Head of caudate nucleus (tissue), 42 donors: ENCODE measurements at regions not wholly inside any gene's neighbourhood (a gene's known extent, or its start where the extent isn't known, plus 50 kb on each side); places are given as distances from the start of the nearest gene placed in this dataset.
"Not testable (repeated sequence)": the region's sequence is repeated elsewhere in the genome, so short reads cannot be mapped to it uniquely, and the experiment has no call there.

Experiments used
- DNase-seq, 42 donors: peaks; one replicate each; pipeline versions ENCODE4 v3.0.0 to v3.0.0-alpha.2; 2020 to 2021; ENCODE audit warnings: mixed read lengths in 7 of 42
- intact Hi-C: fragments of 100-400 bp; cut with DNase I; formaldehyde crosslinking; loops from one replicate; pipeline ENCODE4 v1.15.0; 2022

DNA sequence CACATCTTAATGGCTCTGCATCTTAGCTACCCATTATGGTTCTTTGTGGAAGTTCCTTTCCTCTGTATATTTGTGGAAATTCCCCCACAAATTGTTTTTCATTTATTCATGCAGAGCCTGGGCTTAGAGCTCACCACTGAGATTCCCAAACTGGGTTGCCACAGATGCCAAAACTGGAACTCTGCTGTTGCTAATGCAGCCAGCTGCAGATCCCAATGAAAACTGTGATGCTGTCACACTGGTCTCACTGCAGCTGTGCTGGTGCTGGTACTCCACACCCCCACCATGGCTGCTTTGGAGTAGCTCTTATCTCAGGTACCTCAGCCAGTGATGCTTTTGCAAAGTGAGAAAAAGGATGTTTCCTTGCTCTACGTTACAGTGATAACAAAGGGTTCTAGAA, 87.7 kb downstream of the DCK start:
- DNase-seq = no peak
- intact Hi-C loops = no loop called here

DNA sequence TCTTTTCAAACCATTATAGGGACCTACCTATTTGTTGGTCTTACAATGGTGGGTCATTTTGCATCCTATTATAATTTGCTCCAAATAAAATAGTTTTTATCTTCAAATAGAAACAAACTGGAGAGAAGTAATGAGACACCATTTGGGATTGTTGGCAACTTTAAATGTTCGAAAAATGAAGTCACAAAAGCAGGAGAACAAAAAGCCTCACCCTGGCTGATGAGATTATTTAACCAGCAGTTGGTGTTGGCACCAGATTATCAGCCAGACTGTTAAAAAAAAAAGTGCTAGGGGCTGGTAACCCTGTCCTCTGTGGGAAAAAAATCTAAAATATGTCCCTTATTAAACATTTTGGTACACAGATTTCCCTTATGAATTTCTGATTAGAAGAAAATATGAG, 100.3 kb downstream of the DCK start:
- intact Hi-C loops = no loop called here
- DNase-seq = no peak

DNA sequence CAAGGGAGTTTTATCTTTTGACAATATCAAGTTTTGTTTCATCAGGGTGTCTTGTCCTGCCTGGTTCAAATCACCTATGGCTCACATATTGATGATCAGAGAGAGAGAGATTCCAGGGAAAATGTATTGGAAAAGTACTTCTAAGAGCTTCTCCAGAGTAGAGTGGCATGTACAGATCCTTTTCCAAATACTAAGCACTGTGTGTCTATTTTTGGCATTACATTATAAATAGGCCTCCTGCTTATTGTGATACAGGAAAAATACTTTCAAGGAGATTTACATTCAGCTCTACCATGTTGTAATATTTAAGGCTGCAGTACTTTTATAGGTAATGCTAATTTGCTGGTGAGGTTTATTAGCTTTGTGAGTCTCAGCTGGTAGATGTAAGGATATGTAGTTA, 100.8 kb downstream of the DCK start:
- DNase-seq = no peak
- intact Hi-C loops = no loop called here

DNA sequence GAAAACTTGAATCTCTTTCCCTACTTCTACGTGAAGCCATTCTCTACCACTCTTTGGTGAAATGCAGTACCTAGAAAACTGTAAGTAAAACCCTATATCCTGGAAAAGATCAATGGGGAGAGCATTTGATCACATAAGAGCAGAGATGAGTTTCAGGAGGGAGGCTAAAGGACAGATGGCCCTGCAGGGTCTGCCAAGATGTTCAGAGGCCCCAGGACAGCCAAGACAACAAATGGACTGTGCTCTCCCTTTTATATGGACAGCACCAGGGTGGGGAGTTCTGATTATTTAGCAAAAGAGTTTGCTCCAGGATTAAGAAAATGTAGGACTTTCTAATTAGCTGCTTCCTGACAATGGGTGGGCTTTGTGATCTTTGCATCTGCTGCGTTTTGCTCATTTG, 101.7 kb downstream of the DCK start:
- intact Hi-C loops = no loop called here
- no peak for DNase-seq

DNA sequence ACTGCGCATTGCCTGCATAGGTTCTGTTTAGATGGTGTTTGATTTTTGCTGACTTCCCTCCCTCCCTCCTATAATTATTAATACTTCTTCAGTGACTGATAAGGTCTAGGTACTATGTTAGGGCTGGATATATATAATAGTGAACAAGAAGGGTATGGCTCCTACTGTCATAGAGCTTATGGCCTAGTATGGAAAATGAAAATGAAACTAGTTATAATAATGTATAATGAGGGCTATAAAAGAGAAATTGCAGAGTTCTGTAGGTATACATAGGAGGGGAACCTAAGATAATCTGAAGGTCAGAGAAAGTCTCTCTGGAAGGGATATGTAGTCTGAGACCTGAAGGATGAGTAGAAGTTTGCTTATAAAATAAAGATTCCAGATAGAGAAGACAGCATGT, 102.1 kb downstream of the DCK start:
- no peak for DNase-seq
- intact Hi-C loops = no loop called here

DNA sequence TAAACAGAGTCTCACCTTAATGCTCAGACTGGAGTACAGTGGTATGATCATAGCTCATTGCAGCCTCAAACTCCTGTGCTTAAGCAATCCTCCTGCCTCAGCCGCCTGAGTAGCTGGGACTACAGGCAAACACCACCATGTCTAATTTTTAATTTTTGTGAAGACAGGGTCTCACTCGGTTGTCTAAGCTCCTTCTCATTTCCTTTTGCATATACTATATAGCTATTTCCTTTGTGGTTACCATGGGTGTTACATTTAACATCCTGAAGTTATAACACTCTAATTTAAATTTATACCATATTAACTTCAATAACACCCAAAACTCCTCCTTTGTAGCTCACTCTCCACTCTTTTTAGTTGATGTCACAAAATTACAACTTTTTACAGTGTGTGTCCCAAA, 114.3 kb downstream of the DCK start:
- intact Hi-C loops = no loop called here
- no peak for DNase-seq

DNA sequence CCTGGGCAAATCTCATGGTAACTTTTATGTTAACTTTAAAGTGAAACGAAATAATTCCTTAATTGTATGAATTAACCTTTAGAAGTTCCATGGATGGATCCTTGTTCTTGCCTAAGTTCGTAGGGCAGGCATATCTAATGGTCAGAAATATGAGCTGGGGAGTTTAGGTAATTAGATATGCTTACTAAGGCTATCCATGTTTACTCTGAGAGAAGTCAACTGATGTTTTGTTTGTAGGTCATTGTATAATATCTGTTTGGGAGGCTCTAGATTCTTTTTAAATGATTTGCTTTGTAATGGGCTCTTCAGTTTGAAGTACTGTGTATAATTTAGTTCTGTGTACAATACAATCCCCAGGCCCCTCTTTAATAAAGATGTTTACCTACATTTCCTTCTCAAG, 117.0 kb downstream of the DCK start:
- intact Hi-C loops = no loop called here
- no peak for DNase-seq

DNA sequence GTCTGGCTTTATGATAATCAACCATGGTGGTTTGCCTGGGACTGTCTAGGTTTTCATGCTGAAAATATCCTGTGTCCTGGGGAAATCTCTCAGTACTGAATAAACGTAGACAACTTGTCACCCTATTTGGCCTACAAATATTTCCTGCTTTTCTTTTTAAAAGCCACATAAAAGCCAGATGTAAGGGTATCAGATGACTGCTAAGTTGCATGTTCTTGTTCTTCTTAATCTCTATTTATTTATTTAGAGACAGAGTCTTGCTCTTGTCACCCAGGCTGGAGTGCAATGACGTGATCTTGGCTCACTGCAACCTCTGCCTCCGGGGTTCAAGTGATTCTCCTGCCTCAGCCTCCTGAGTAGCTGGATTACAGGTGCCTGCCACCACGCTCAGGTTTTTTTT, 117.7 kb downstream of the DCK start:
- DNase-seq, intact Hi-C loops: not testable (repeated sequence)

DNA sequence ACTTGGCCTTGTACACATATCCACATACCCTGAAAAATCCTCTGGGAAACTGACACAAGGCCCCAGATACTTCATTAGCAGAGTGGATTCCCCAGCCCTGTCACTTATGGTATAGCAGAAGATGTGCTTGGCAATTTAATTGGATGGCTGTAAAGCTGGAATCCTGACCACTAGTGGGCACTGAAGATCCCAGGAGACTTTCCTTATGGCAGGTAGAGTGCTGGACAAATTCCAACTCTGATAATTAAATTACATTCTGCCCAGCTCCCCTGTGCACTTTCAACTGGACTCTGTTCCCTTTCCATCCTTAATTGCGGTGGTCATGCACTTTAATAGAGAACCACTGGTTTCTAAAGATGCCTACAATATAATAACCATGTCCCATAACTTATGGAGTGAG, 119.8 kb downstream of the DCK start:
- DNase-seq = no peak
- intact Hi-C loops = no loop called here

DNA sequence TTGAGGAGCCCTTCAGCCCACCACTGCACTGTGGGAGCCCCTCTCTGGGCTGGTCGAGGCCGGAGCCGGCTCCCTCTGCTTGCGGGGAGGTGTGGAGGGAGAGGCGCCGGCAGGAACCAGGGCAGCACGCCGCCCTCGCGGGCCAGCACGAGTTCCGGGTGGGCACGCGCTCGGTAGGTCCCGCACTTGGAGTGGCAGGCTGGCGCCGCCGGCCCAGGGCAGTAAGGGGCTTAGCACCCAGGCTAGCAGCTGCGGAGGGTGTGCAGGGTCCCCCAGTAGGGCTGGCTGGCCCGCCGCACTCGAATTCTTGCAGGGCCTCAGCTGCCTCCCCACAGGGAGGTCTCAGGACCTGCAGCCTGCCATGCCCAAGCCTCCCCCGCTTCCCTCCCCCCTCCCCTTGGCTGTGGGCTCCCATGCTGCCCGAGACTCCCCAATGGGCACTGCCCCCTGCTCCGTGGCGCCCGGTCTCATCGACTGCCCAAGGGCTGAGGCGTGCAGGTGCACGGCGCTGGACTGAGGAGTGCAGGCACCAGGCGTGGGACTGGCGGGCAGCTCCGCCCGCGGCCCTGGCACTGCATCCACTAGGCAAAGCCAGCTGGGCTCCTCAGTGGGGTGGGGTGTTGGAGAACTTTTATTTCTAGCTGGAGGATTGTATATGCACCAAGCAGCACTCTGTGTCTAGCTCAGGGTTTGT, 127.5 kb downstream of the DCK start:
- intact Hi-C loops = no loop called here
- no peak for DNase-seq

DNA sequence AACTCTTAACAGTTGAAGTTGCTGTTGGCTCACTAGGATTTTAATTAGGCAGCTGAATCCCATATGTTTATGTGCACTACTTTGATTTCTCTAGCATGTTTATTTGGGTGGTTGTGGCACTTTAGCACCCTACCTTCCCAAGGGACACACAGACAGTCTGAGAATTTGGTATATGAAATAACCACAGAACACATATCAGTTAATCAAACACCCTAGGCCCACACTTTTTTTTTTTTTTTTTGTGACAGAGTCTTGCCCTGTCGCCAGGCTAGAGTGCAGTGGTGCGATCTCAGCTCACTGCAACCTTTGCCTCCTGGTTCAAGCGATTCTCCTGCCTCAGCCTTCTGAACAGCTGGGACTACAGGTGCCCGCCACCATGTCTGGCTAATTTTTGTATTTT, 130.5 kb downstream of the DCK start:
- intact Hi-C loops = no loop called here
- DNase-seq = no peak

DNA sequence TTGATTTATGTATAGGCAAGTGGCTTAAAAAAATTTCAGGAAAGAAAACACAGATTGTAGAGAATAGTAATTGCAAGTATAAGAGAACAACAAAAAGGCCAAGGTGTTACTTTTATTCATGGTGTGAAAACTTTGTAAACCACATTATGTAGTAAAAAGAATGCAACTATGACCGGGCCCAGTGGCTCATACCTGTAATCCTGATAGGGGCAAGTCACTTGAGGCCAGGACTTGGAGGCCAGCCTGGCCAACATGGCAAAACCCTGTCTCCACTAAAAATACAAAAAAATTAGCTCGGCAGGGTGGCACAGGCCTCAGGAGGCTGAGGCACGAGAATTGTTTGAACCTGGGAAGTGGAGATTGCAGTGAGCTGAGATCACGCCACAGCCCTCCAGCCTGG, 131.7 kb downstream of the DCK start:
- intact Hi-C loops = no loop called here
- no peak for DNase-seq

DNA sequence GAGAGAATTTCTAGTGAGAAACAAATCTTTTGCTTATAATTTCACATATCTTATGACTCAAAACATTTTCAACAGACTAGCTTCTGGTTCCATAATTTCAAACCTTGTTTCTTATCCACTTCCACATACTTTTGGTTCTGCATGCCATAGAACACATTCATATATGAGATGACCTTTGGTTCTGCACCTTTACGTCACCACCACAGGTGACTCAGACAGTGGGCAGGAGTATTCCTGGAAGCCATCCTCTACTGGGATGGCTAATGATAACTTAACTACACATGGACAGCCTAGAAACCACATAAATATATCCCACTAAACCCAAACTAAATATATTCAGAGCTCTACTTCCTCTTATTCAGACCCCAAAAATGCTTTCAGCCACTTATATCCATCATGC, 133.3 kb downstream of the DCK start:
- intact Hi-C loops = no loop called here

DNA sequence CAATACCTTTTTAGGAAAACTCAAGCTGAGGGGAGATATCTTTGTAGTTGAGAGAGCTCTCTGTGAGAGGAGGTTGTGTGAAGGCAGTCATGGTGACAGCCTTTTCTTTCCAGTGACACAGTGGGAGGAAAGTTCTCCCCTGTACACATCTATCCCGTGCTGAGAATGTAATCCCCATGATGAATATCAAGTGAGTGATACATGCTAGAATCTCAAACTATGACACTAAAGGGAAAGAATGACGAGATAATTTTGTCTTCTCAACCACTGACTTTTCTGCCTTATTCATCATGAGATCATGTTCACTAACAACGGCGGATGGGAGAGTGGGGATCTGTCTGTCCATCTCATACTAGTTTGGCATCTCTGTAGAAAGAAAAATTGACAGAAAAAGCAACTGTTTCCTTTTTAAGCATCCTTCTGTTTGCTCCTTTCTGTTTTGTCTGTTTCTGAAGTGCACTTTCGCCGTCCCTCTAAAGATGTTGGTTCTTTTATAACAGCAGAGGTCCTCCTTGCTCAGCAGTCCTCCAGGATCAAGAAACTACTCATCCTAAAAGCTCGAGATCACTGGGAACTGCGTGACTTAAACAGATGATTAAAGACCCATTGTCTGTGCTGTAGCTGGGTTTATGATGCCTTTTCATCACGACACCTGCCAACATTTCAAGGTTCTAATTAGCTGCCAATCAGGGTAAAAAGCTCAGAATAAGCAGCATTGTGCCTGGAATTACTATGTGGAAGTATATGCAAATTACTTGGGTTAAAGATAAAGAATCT, 137.6 kb downstream of the DCK start:
- DNase-seq = peak in 10 of 42 donors; percentile 5 to 53 (median 30)
- intact Hi-C loops = no loop called here

More for the DNA sequence above, 133.3 kb downstream of the DCK start:
- DNase-seq = no peak

DNA sequence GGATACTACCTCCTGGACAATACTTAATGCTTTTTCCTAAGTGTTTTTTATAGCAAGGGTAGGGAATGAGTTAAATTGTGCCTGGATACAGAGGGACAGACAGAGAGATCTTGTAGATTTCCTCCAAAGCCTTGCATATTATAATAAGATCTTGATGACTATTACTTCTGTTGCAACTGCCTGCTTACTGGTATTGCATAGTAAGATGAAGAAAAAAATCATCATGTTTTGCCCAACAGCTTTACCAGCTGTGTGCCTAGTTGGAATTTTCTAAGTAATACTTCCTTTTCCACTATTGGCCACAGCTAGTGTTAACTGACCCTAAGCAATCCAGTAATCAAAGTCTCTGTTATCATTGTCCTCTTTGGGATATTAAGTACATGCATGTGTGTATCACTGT, 139.0 kb downstream of the DCK start:
- intact Hi-C loops = no loop called here
- no peak for DNase-seq

DNA sequence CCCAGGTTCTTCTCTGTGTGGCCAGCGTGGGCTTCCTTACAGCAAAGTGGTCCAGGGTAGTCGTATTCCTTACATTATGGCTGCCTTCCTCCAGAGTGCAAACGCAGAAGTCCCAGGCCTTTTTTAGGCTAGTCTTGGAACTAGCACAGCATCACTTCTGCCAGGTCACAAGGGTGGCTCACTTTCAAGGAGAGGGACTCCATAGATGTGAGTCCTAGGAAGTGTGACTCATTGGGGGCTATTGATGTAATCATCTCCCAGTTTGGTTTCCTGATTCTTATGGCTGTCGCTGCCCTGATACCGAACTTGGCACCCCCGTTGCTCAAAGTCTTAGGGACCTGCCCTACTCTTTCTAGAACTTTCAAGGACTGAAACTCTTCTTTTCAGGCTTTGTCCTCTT, 140.0 kb downstream of the DCK start:
- DNase-seq = no peak
- intact Hi-C loops = no loop called here

DNA sequence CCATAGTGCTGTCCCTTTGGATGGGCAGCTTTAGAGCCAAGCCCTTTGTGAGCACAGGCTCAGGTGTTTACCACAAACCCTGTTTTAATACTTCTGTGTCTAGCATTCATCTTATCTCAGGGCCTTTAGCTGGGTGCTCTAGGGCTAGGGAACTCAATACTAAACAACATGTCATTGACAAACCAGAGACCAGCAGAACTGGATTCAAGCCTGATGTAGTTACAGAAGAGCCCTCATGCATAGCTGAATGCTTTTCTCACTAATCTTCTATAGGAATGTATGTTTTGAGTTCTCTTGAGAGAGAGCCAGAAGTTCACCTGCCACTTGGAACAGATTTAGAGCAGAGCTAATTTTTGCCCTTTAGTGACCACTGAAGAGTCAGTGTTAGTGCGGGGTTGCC, 142.6 kb downstream of the DCK start:
- intact Hi-C loops = no loop called here
- no peak for DNase-seq

DNA sequence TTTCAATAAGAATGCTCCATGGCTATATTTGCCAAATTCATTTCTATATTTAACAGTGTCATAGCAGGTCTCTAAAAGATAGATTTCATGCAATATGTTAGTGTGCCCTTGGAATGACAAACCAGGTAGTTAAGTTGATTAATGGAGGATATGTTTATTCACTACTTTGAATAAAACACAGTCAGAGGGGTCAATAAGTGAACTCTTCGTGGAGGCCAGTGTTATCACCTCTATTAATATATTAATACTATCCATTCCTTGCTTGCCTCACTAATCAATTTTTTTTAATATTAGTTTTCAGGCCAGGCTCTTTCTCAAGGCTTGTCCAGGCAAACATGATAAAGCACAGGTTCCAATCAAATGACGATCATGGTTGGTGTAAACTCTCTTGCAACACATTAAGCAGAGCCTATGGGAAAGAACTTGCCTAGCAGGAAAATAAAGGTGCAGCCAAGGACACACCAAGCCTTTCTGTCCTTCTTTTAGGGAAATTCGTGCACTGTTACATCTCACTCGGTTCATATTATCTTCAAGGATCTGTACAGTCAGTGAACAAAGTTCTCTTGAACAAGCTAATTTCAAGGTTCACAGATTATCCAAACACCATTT, 144.7 kb downstream of the DCK start:
- no peak for DNase-seq
- intact Hi-C loops = no loop called here

DNA sequence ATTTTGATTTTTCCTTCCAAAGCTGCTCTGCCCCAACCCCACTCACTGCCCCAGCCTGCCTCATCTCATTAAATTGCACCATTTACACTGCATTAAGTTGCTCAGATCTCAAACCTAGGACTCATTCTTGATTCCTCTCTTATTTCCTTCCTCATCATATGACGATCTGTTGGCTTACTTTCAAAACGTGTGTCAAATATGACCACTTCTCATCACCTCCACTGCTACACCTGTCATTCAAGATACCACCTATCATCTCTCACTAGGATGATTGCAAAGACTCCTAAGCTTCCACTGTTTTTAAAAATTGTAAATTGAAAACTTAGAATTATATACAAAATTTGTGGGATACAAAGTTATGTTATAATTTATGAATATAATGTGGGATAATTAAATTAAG, 147.1 kb downstream of the DCK start:
- DNase-seq = no peak
- intact Hi-C loops = no loop called here

DNA sequence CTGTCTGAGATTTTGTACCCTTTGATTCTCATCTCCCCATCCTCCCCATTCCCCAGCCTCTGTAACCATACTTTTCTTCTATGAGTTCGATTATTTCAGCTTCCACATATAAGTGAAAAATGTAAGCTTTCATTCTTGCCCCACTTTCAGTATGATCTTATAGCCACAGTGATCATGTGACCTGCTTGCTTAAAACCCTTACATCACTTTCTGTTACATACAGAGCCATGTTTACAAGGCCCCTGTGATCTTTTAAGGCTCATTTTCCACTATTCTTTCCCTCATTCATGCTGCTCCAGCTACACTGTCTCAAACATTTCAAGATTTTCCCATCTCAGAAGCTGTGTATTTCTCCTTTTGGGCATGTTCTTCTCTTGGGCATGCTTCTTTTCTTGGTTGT, 147.7 kb downstream of the DCK start:
- DNase-seq = no peak
- intact Hi-C loops = no loop called here

DNA sequence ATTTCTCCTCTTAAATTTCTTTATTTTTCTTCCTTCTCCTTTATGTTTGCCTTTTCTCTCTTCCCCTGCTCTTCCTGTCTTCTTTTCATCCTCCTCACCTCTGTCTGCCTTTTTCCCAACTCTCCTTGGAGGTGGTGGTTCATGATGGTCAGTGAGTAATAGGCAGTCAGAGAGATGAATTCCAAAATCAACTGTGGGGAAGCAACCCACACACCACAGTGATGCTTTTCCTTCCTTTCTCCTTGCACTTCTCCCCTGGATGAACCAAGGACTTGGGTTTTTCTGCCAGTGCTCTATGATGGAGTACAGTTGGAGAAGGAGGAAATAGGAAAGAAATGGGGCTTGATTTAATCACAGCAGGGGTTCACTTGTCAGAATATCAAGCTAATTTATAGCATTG, 153.8 kb downstream of the DCK start:
- intact Hi-C loops = no loop called here
- no peak for DNase-seq
